SK-N-SH (cell line): ENCODE measurements at regions not wholly inside any gene's neighbourhood (a gene's known extent, or its start where the extent isn't known, plus 50 kb on each side); places are given as distances from the start of the nearest gene placed in this dataset.

Experiments used
- CTCF ChIA-PET: fragments of 300-600, 350-600 bp; formaldehyde crosslinking; extraction: SDS; loops from one replicate; lab custom pipeline; 2021; lab: Yijun Ruan, JAX
- POLR2A ChIA-PET: fragments of 350-600 bp; sonication (Branson Sonifier 250); formaldehyde crosslinking; extraction: SDS; loops from one replicate; lab custom pipeline; 2020; ENCODE audit warnings: antibody characterized with exemption, inconsistent platforms; lab: Yijun Ruan, JAX
- DNase-seq: peaks from one replicate; pipeline ENCODE4 v3.0.0; 2012
- H2AFZ ChIP-seq: fragments of 200-600 bp; sonication (generic); 2 replicates; pipeline ENCODE4 v1.8.1; 2016; ENCODE audit warnings: antibody characterized with exemption, mild to moderate bottlenecking, low read depth
- H3F3A ChIP-seq: fragments of 200-600 bp; sonication (generic); replicated peaks from 2 replicates; pipeline ENCODE3; 2016; ENCODE audit warnings: antibody characterized with exemption, mild to moderate bottlenecking; ENCODE audit not compliant: insufficient read depth
- H3K27ac ChIP-seq, 2 experiments: fragments of 200-500 bp in 1 of 2; fragments of 200-600 bp in 1 of 2; sonication (Bioruptor generic) in 1 of 2; sonication (generic), shearing (Covaris generic) in 1 of 2; 2 replicates each; pipeline versions ENCODE4 v1.5.1 to v1.6.1; 2014 to 2016; ENCODE audit warnings: low read depth in 2 of 2, inconsistent platforms in 1 of 2, low read length in 1 of 2, mild to moderate bottlenecking in 1 of 2, mixed read lengths in 1 of 2
- H3K27me3 ChIP-seq: fragments of 200-600 bp; sonication (generic), shearing (Covaris generic); 2 replicates; pipeline ENCODE4 v1.6.1; 2016; ENCODE audit warnings: mixed run types; ENCODE audit not compliant: insufficient read depth
- H3K36me3 ChIP-seq, 2 experiments: fragments of 200-500 bp in 1 of 2; fragments of 200-600 bp in 1 of 2; sonication (Bioruptor generic) in 1 of 2; sonication (generic) in 1 of 2; replicated peaks in 1 of 2; 2 replicates each; pipeline versions ENCODE3 to v1.5.1; 2014 to 2016; ENCODE audit warnings: low read length in 1 of 2, mild to moderate bottlenecking in 1 of 2; ENCODE audit not compliant: insufficient read depth in 2 of 2, control insufficient read depth in 1 of 2
- H3K4me1 ChIP-seq, 2 experiments: fragments of 200-500 bp in 1 of 2; fragments of 200-600 bp in 1 of 2; sonication (Bioruptor generic) in 1 of 2; sonication (generic), shearing (Covaris generic) in 1 of 2; 2 replicates each; pipeline versions ENCODE4 v1.5.1 to v1.6.1; 2014 to 2016; ENCODE audit warnings: low read depth in 1 of 2, low read length in 1 of 2, mixed run types in 1 of 2; ENCODE audit not compliant: insufficient read depth in 2 of 2, control insufficient read depth in 1 of 2
- H3K4me2 ChIP-seq: fragments of 200-600 bp; sonication (generic), shearing (Covaris generic); 2 replicates; pipeline ENCODE4 v1.6.1; 2017; ENCODE audit warnings: mixed run types
- H3K4me3 ChIP-seq, 2 experiments: fragments of 200-500 bp in 1 of 2; fragments of 200-600 bp in 1 of 2; sonication (Bioruptor generic) in 1 of 2; sonication (generic), shearing (Covaris generic) in 1 of 2; 2 replicates each; pipeline versions ENCODE4 v1.5.1 to v1.8.1; 2014 to 2016; ENCODE audit warnings: low read depth in 2 of 2, inconsistent platforms in 1 of 2, low read length in 1 of 2, mild to moderate bottlenecking in 1 of 2, mixed read lengths in 1 of 2, moderate library complexity in 1 of 2
- H3K79me2 ChIP-seq: fragments of 200-600 bp; sonication (generic); 2 replicates; pipeline ENCODE4 v1.8.1; 2017; ENCODE audit warnings: mild to moderate bottlenecking; ENCODE audit not compliant: insufficient read depth
- H3K9ac ChIP-seq: fragments of 200-600 bp; sonication (generic); 2 replicates; pipeline ENCODE4 v1.6.1; 2017; ENCODE audit warnings: mixed run types
- H3K9me2 ChIP-seq: fragments of 200-600 bp; sonication (generic); 2 replicates; pipeline ENCODE4 v1.6.1; 2017; ENCODE audit warnings: mixed run types
- H3K9me3 ChIP-seq: fragments of 200-600 bp; sonication (generic); 2 replicates; pipeline ENCODE4 v1.6.1; 2017; ENCODE audit warnings: mixed run types, mild to moderate bottlenecking, moderate library complexity
- H4K20me1 ChIP-seq: fragments of 200-600 bp; sonication (generic); 2 replicates; pipeline ENCODE4 v1.6.1; 2017; ENCODE audit warnings: mild to moderate bottlenecking, mixed run types; ENCODE audit not compliant: insufficient read depth
- EP300 ChIP-seq, 2 experiments: IDR thresholded peaks; 2 replicates each; pipeline versions ENCODE4 v1.4.0 to v1.6.1; 2012; ENCODE audit warnings: borderline replicate concordance in 1 of 2, low read depth in 1 of 2, low read length in 1 of 2
- EZH2phosphoT487 ChIP-seq: fragments of 200-600 bp; sonication (generic); IDR thresholded peaks from 2 replicates; pipeline ENCODE4 v1.6.1; 2017; ENCODE audit warnings: low read depth, mixed run types, mild to moderate bottlenecking, antibody characterized with exemption, moderate library complexity, borderline replicate concordance
- JUND ChIP-seq: IDR thresholded peaks from 2 replicates; pipeline ENCODE4 v1.4.0; 2012
- MEF2A ChIP-seq: IDR thresholded peaks from 2 replicates; pipeline ENCODE4 v1.4.0; 2012; ENCODE audit warnings: low read depth, borderline replicate concordance
- NFIC ChIP-seq: IDR thresholded peaks from 2 replicates; pipeline ENCODE4 v1.4.0; 2012; ENCODE audit warnings: borderline replicate concordance
- RCOR1 ChIP-seq: fragments of 150-350 bp; IDR thresholded peaks from 2 replicates; pipeline ENCODE4 v1.6.1; 2017; ENCODE audit warnings: antibody characterized with exemption, low read length
- REST ChIP-seq: IDR thresholded peaks from 2 replicates; pipeline ENCODE4 v1.6.1; 2012; ENCODE audit warnings: mild to moderate bottlenecking, low read depth, low read length, moderate library complexity
- SIN3A ChIP-seq: IDR thresholded peaks from 2 replicates; pipeline ENCODE4 v1.6.1; 2012; ENCODE audit warnings: low read depth, mild to moderate bottlenecking, low read length, moderate library complexity, borderline replicate concordance
- SMC3 ChIP-seq: IDR thresholded peaks from 2 replicates; pipeline ENCODE4 v1.6.1; 2012; ENCODE audit warnings: low read depth, low read length, improper control_type of control experiment
- TCF12 ChIP-seq: IDR thresholded peaks from 2 replicates; pipeline ENCODE4 v1.4.0; 2012
- YY1 ChIP-seq: IDR thresholded peaks from 2 replicates; pipeline ENCODE4 v1.4.0; 2012; ENCODE audit warnings: low read depth, mild to moderate bottlenecking
- WGBS: methylation state at CpG from one replicate; pipeline ENCODE4 v1.1.6; 2017; ENCODE audit warnings: low lambda C conversion rate; 5-methylcytosine and 5-hydroxymethylcytosine counted together
- TF ChIP-seq, protein P1 (sequence below): IDR thresholded peaks from 2 replicates; pipeline ENCODE4 v1.4.0; 2012; ENCODE audit warnings: low read depth, borderline replicate concordance

DNA sequence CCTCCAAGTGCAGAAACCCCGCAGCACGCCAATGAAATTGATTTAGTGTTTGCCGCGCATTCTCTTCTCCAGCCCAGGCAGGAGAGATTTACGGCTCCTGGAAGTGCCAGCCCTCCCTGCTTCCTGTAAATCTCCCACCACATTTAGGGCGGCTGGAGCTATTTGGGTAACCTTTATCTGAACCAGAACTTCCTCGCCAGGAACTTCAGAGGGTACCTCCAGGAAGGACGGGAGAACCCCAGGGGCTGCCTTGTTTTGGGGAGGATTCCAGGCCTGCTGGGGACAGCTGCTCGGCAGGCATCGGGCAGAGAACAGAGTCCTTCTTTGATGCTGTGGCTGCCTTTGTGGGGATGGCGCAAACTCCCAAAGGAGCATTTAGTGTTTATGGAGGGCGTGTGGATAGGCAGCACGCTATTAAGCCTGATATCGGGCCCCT lies 122.0 kb upstream of the MYCN start:
- no peak overlapping the region for H3K27ac ChIP-seq
- no peaks in the 10 kb centered on the region for H3K36me3 ChIP-seq
- H3K27me3 ChIP-seq = no peaks in the 10 kb centered on the region
- no peaks in the 10 kb centered on the region for H3K9me3 ChIP-seq
- no peaks in the 10 kb centered on the region for H4K20me1 ChIP-seq
- H3K9me2 ChIP-seq = no peaks in the 10 kb centered on the region
- H3K4me3 ChIP-seq = no peak overlapping the region
- no peak overlapping the region for H3K9ac ChIP-seq
- no peak overlapping the region for H3K4me2 ChIP-seq
- no peak for DNase-seq
- no peaks in the 10 kb centered on the region for H3F3A ChIP-seq
- H3K79me2 ChIP-seq = no peaks in the 10 kb centered on the region
- 61% methylated on average over 14 of the region's 14 CpGs for WGBS
- H2AFZ ChIP-seq = no peak overlapping the region
- ChIA-PET POLR2A (no interaction called here), CTCF (interaction anchor here (1.4 kb wide), 1 partner anchor 122 kb away, joined by 3 read pairs; the partner anchor contains the start of gene MYCN)
- H3K4me1 ChIP-seq = peaks cover 0 to 19% of the 10 kb centered on the region in 2 experiments; a peak in 1 of 4 replicates
- TF ChIP-seq REST (no peak), RCOR1 (no peak)

DNA sequence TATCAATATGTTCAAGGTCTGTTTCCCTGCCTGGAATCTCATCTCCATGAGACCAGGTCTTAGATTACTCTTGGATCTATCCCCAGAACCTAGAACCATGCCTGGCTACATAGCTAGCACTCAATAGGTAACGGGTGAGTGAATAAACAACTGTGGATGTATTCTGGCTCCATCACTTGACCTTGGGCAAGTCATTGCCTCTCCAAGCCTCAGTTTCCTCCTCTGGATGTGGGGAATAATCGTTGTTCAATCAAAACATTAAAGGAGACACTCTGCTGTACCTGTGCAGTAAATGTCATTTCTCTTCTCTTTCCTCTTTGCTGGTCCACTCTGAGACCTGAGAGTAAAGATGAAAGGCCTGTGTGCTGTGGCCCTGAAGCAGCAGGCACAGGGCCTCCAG lies 121.5 kb upstream of the MYCN start:
- no peak overlapping the region; a peak in 1 of 4 replicates for H3K27ac ChIP-seq
- H3F3A ChIP-seq = no peaks in the 10 kb centered on the region
- no peaks in the 10 kb centered on the region for H4K20me1 ChIP-seq
- CTCF ChIA-PET = interaction anchor here (1.1 to 1.2 kb wide), 2 partner anchors 63 to 121 kb away, joined by 3 read pairs; no protein-coding TSS in a partner anchor
- H2AFZ ChIP-seq = no peak overlapping the region
- H3K4me3 ChIP-seq = no peak overlapping the region
- H3K27me3 ChIP-seq = no peaks in the 10 kb centered on the region
- H3K36me3 ChIP-seq = no peaks in the 10 kb centered on the region
- TF ChIP-seq SIN3A (no peak), SMC3 (no peak), REST (no peak), TCF12 (no peak), MEF2A (no peak), EZH2phosphoT487 (no peak), JUND (no peak), NFIC (no peak), YY1 (no peak), EP300 (IDR thresholded peaks at IDR 0.05; ENCODE audit: borderline replicate concordance in 1 of 2, low read depth in 1 of 2, low read length in 1 of 2) (no peak)
- TF ChIP-seq, protein P1, sequence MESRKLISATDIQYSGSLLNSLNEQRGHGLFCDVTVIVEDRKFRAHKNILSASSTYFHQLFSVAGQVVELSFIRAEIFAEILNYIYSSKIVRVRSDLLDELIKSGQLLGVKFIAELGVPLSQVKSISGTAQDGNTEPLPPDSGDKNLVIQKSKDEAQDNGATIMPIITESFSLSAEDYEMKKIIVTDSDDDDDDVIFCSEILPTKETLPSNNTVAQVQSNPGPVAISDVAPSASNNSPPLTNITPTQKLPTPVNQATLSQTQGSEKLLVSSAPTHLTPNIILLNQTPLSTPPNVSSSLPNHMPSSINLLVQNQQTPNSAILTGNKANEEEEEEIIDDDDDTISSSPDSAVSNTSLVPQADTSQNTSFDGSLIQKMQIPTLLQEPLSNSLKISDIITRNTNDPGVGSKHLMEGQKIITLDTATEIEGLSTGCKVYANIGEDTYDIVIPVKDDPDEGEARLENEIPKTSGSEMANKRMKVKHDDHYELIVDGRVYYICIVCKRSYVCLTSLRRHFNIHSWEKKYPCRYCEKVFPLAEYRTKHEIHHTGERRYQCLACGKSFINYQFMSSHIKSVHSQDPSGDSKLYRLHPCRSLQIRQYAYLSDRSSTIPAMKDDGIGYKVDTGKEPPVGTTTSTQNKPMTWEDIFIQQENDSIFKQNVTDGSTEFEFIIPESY = no peak
- no peak overlapping the region for H3K9ac ChIP-seq
- WGBS = 37% methylated on average over 2 of the region's 2 CpGs
- H3K4me1 ChIP-seq = peaks cover 0 to 17% of the 10 kb centered on the region in 2 experiments; a peak in 1 of 4 replicates
- POLR2A ChIA-PET = no interaction called here
- H3K9me3 ChIP-seq = no peaks in the 10 kb centered on the region
- no peaks in the 10 kb centered on the region for H3K79me2 ChIP-seq
- DNase-seq = no peak
- no peak overlapping the region for H3K4me2 ChIP-seq
- H3K9me2 ChIP-seq = no peaks in the 10 kb centered on the region
